PC-3 (cell line): ENCODE measurements at regions not wholly inside any gene's neighbourhood (a gene's known extent, or its start where the extent isn't known, plus 50 kb on each side); places are given as distances from the start of the nearest gene placed in this dataset.

Source experiments
- EZH2 ChIP-seq: fragments of 300-600 bp; sonication (generic); IDR thresholded peaks from one replicate; pipeline ENCODE4 v1.6.1; 2017; ENCODE audit warnings: antibody characterized with exemption, mild to moderate bottlenecking, low read length; ENCODE audit not compliant: unreplicated experiment
- TF ChIP-seq, protein P1 (sequence below): fragments of 300-600 bp; sonication (generic); conservative IDR thresholded peaks from 2 replicates; pipeline ENCODE4 v1.5.1; 2017; ENCODE audit warnings: antibody characterized with exemption, low read depth, mild to moderate bottlenecking, low read length

DNA sequence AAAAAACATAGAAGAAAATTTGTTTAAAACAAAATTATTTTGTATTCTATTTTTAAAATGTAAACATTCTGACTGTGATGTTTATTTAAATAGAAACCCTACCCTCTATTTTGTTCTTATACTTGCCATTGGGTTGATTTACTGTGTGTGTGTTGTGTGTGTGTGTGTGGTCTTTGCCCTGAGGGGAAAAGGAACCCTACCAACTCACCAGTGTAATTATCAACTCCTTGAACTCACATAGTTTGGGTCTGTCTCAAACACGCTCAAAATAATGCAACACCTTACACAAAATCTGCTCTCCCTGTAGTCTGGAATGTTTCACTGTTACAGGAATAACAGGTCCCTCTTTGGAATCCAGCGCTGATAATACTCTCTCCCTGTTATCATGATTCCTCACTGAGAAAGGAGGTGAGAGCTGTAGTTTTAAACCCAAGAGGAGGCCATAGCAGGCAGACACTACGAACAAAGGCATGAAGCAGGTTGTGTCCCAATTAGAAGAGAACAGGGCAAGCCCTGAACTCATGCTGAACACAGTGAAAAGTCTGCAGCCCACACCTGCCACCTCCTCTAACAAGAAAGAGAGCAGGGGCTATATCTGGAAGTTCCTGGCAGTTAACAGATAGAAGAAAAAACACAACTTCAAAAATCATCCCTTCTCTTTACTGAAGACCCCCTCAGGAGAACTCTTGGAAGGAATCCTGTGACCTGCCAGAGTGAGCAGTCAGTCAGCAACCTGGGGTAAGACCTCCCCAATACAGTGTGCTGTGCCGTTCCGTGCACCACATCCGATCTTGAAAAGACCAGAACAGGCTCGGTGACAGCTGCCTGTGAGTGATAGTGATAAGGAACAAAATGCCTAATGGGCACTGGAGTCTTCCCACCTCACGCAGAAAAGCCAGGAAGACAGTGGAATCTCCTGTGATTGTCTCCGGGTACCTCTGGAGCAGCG, 608.1 kb upstream of the ADAMTS16 start:
- TF ChIP-seq, protein P1, sequence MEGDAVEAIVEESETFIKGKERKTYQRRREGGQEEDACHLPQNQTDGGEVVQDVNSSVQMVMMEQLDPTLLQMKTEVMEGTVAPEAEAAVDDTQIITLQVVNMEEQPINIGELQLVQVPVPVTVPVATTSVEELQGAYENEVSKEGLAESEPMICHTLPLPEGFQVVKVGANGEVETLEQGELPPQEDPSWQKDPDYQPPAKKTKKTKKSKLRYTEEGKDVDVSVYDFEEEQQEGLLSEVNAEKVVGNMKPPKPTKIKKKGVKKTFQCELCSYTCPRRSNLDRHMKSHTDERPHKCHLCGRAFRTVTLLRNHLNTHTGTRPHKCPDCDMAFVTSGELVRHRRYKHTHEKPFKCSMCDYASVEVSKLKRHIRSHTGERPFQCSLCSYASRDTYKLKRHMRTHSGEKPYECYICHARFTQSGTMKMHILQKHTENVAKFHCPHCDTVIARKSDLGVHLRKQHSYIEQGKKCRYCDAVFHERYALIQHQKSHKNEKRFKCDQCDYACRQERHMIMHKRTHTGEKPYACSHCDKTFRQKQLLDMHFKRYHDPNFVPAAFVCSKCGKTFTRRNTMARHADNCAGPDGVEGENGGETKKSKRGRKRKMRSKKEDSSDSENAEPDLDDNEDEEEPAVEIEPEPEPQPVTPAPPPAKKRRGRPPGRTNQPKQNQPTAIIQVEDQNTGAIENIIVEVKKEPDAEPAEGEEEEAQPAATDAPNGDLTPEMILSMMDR: no peak
- no peak for TF ChIP-seq EZH2
